Stimulated activated CD4-positive, alpha-beta T cell treated with anti-CD3 and anti-CD28 coated beads, TNF-alpha, amount 100 ng/mL, for 24 hours (primary cell): ENCODE measurements at regions not wholly inside any gene's neighbourhood (a gene's known extent, or its start where the extent isn't known, plus 50 kb on each side); places are given as distances from the start of the nearest gene placed in this dataset.
A peak's percentile ranks its signal among the peaks of the same experiment; 100 is the strongest.
"Not testable (repeated sequence)": the region's sequence is repeated elsewhere in the genome, so short reads cannot be mapped to it uniquely, and the experiment has no call there.

Source experiments
- DNase-seq, 3 experiments: peaks; one replicate each; pipeline ENCODE4 v3.0.0-alpha.2; 2020; ENCODE audit warnings: low read depth in 3 of 3

GRCh38 chr20:48405909-48406308 lies 421.9 kb downstream of the PREX1 start:
- no peak for DNase-seq

DNA sequence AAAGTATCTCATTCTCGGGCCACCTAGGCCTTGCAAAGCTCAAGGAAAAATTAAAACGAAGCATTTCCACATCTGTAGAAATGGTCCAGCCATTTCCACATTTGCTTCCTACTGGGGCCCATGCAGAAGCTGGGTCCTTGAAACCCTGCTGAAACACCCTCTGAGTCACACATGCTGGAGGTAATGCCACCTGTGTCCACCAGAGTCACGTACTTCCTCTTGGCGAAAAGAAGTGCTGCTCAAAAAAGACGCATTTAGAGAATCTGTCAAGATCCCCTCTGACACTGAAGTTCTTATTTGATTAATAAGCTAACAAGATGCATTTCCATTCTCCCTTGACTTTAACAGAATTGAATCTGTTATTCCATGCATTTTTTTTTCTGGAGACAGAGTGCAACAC lies 423.2 kb downstream of the PREX1 start:
- DNase-seq = no peak

DNA sequence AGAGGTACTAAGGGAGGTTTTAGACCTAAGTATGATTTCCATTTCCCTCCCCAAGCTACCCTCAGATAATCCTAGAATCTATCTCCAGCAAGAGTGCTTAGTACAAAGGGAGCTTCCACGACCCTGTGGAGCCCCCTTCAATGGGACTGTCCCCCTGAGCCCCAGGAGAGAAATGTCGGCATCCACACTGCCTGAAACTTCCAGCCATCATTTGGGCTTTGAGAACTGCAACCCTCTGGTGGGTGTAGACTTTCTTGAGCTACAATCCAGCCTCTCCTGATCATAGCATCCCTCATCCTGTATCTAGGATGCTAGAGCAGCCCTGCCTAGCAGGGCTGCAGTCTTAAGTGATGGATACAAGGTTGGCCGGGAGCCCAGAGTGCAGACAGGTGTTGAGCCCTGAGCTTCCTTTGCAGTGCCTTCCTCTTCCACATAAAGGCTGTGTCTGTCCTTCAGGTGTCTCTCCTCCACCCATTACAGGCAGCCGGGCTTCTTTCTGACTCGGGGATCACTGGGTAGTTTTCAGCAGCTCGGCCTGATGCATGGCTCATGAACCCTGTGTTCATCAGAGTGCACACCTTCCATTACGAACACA lies 424.5 kb downstream of the PREX1 start:
- DNase-seq = no peak

GRCh38 chr20:48401359-48401758 lies 426.4 kb downstream of the PREX1 start:
- no peak for DNase-seq

DNA sequence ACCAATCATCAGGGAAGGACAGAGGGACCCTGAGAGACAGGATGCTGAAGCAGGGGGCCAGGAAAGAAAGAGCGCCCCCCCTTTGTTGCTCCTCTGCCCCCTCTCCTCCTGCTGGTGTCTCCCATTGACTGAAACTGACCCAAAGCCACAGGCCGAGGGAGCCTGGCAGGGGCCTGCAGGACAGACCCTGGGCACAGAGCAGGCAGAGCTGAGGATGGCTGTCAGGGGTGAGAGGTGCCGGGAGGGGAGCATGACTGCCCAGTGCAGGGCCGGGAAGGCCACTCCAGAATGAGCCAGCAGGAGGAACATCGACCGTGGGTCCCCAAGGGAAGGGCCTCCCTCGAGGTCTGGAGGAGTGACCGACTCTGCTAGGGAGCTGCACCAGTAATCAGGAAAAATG lies 427.8 kb downstream of the PREX1 start:
- DNase-seq = no peak

DNA sequence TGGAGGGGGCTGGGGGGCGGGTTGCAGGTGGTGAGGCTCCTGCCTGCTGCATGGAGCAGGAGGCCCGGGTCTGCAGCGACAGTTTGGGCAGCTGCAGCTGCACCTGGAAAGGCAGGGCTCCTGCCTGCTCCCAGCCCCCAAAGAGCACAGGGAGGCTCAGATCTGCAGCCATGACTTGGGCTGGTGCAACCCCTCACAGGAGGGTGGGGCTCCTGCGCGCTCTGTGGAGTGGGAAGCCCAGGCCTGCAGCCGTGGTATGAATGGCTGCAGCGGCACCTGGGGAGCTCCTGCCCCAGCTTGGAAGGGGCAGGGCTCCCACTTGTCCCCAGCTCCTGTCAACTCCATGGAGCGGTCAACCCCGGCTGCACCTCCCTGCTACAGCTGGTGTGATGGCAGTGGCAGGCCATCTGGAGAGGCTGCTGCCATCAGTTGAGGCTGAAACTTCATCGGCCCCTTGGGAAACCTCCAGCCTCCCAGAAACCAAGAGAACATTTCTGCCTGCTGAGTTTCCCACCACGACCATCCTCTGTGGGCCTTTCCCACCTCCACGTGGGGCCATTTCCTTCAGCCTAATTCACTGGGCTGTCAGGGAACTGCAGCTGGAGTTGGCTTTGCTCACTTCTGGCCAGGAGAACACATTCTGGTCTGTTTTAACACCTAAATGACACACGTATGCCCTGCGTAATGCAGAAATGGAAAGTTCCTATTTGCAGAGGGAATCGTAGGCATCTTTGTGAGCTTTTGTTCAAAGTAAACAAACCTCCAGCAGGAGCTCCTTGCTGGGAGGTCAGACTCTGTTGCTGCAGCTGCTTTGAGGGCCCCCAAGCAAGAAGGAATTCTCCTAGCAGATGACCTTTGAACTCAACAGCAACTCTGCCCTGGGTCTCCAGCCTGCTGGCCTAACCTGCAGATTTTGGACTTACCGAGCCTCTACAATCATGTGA lies 429.0 kb downstream of the PREX1 start:
- DNase-seq = no peak

- DNase-seq = not testable (repeated sequence)
Measured at GRCh38 chr20:48396981-48397861, 430.6 kb downstream of the PREX1 start.

- no peak for DNase-seq
Measured at GRCh38 chr20:48395816-48396546, 431.8 kb downstream of the PREX1 start.

DNA sequence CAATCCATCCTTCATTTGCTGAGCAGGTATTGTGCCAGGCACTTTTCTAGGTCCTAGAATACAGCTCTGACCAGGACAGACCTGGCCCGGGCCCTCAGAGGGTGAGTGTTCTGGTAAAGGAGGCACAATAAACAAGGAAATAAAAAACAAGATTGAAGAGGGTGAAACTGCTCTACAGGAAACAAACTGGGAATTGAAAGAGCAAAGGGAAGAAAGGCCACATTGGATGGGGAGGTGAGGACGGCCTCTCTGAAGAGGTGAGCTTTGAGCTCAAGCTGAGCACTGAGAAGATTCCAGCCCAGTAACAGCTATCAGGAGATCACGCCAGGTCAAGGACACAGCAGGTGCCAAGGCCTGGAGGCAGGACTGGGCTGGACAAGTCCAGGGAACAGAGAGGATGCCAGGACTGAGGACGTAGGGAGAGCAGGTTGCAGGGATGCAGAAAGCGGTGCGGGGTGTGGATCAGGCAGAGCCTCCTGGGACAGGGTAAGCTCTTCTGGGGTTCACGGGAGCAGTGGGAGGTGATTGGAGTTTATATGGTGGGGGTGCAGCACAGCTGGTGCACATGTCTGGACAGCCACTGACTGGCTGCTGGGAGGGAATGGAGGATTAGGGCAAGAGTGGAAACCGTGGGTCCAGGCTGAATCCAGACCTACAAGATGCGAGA lies 433.3 kb downstream of the PREX1 start:
- no peak for DNase-seq

GRCh38 chr20:48393737-48394314 lies 434.0 kb downstream of the PREX1 start:
- DNase-seq = no peak

DNA sequence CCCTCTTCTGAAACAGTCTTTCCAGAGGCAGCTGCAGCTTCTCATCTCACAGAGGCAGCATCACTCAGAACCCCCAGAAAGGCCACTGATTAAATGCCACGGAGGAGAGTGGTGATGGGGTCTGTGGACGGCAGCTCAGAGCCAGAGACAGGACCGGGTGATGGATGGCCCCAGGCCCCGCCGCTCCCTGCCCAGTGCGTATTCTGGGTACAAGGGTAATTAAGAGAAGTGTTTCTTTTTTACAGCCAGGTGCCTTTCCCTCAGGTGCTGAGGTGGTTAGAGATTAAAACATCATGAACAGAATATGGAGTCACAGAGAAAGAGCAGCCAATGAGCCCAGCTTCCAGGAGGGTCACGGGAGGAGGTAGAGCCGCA lies 434.5 kb downstream of the PREX1 start:
- no peak for DNase-seq

GRCh38 chr20:48392407-48393310 lies 435.1 kb downstream of the PREX1 start:
- DNase-seq = no peak

GRCh38 chr20:48390981-48391380 lies 436.8 kb downstream of the PREX1 start:
- no peak for DNase-seq

- no peak for DNase-seq
Measured at GRCh38 chr20:48387675-48388074, 440.1 kb downstream of the PREX1 start.

- no peak for DNase-seq
Measured at GRCh38 chr20:48385527-48385926, 442.3 kb downstream of the PREX1 start.

GRCh38 chr20:48385114-48385513 lies 442.7 kb downstream of the PREX1 start:
- DNase-seq = no peak

- peak in 1 of 3 experiments; percentile 25 for DNase-seq
Measured at GRCh38 chr20:48384147-48384818, 443.5 kb downstream of the PREX1 start.

DNA sequence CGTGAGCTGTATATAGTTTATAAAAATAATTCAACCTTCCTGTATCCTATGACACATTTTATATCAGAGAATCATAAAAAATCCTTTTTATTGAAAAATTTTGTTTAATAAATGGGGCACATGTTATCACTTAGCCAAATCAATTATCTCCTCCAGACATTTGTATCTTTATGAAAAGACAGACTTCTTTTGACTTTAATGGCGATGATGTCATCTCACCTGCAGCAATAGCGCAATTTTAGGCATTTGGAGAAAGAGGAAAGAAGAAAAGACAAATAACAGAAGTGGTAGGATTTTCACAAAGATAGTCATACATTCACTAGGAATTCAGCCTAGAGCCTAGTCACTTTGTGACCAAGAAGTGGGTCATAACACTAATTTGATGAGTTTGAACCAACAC lies 444.5 kb downstream of the PREX1 start:
- DNase-seq = no peak

DNA sequence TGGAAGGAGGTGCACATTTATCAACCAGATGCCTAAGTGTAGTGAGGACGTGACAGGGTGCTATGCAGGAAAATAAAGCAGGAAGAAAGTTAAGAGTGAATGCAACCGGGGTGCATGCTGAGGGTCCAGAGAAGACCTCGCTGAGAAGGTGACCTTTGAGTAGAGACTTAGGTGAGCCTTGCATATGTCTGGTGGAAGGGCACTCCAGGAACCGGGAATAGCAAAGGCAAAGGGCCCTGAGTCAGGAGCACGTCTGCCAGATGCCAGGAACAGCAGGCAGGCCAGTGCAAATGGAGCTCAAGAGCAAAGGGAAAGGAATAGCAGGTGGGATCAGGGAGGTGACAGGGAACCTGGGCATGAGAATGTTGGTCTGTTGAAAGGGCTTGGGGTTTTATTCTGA lies 445.5 kb downstream of the PREX1 start:
- DNase-seq = no peak
